WTC11 (cell line): ENCODE measurements at regions not wholly inside any gene's neighbourhood (a gene's known extent, or its start where the extent isn't known, plus 50 kb on each side); places are given as distances from the start of the nearest gene placed in this dataset.

Source experiments
- ATF1 ChIP-seq: sonication (generic); formaldehyde crosslinking; IDR thresholded peaks from 2 replicates; pipeline ENCODE4 v1.8.1; 2023; ENCODE audit warnings: mild to moderate bottlenecking, moderate library complexity, missing genetic modification reagents
- IRF2 ChIP-seq: sonication (generic); formaldehyde crosslinking; IDR thresholded peaks from 2 replicates; pipeline ENCODE4 v1.8.0; 2022; ENCODE audit warnings: low read depth, missing genetic modification reagents, borderline replicate concordance
- NFYB ChIP-seq: sonication (generic); formaldehyde crosslinking; conservative IDR thresholded peaks from 2 replicates; pipeline ENCODE4 v1.8.0; 2022; ENCODE audit warnings: low read depth, missing genetic modification reagents
- RORB ChIP-seq: fragments of 250-450 bp; sonication (Bioruptor Pico); IDR thresholded peaks from 2 replicates; pipeline ENCODE4 v1.9.0; 2021; ENCODE audit warnings: mild to moderate bottlenecking
- SOX15 ChIP-seq: fragments of 250-450 bp; sonication (Bioruptor Pico); IDR thresholded peaks from 2 replicates; pipeline ENCODE4 v1.9.0; 2021; ENCODE audit warnings: mild to moderate bottlenecking
- TF ChIP-seq, protein P1 (sequence below): fragments of 200-600 bp; IDR thresholded peaks from 2 replicates; pipeline ENCODE4 v1.8.0; 2022; ENCODE audit warnings: antibody characterized with exemption
- TF ChIP-seq, protein P2 (sequence below): sonication (generic); formaldehyde crosslinking; IDR thresholded peaks from 2 replicates; pipeline ENCODE4 v1.8.0; 2022; ENCODE audit warnings: mild to moderate bottlenecking, missing genetic modification reagents
- TF ChIP-seq, protein P3 (sequence below): sonication (generic); formaldehyde crosslinking; IDR thresholded peaks from 2 replicates; pipeline ENCODE4 v1.8.0; 2022; ENCODE audit warnings: mild to moderate bottlenecking, missing genetic modification reagents
- TF ChIP-seq, protein P4 (sequence below): fragments of 250-450 bp; sonication (Bioruptor Pico); IDR thresholded peaks from 2 replicates; pipeline ENCODE4 v2.1.2; 2022; ENCODE audit warnings: mild to moderate bottlenecking, moderate library complexity

DNA sequence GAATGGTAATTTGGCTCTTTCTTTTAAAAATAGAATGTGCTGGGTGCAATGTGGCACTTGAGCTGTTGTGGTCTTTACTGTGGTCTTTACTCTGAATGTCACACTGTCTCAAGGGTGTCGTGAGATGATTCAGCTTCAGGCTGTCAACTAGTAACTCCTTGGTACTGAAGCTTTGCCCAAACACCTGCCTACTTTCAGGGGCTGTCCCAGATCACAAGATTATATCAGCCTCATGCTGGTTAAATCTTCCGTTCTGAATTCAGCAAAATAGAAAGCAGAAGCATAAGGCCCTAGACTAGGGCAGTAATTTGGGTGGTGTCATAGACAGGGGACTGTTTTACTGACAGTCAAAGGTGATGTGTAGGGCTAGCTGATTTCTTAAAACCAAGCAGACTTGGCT lies 110.9 kb downstream of the BAMBI start:
- TF ChIP-seq, protein P1, sequence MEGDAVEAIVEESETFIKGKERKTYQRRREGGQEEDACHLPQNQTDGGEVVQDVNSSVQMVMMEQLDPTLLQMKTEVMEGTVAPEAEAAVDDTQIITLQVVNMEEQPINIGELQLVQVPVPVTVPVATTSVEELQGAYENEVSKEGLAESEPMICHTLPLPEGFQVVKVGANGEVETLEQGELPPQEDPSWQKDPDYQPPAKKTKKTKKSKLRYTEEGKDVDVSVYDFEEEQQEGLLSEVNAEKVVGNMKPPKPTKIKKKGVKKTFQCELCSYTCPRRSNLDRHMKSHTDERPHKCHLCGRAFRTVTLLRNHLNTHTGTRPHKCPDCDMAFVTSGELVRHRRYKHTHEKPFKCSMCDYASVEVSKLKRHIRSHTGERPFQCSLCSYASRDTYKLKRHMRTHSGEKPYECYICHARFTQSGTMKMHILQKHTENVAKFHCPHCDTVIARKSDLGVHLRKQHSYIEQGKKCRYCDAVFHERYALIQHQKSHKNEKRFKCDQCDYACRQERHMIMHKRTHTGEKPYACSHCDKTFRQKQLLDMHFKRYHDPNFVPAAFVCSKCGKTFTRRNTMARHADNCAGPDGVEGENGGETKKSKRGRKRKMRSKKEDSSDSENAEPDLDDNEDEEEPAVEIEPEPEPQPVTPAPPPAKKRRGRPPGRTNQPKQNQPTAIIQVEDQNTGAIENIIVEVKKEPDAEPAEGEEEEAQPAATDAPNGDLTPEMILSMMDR = no peak
- TF ChIP-seq IRF2 (CRISPR knock-in tag) (no peak), ATF1 (CRISPR knock-in tag) (no peak), RORB (CRISPR knock-in tag) (no peak), NFYB (CRISPR knock-in tag) (no peak), SOX15 (no peak)
- TF ChIP-seq, protein P2, sequence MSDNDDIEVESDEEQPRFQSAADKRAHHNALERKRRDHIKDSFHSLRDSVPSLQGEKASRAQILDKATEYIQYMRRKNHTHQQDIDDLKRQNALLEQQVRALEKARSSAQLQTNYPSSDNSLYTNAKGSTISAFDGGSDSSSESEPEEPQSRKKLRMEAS (CRISPR knock-in tag) = no peak
- TF ChIP-seq, protein P3, sequence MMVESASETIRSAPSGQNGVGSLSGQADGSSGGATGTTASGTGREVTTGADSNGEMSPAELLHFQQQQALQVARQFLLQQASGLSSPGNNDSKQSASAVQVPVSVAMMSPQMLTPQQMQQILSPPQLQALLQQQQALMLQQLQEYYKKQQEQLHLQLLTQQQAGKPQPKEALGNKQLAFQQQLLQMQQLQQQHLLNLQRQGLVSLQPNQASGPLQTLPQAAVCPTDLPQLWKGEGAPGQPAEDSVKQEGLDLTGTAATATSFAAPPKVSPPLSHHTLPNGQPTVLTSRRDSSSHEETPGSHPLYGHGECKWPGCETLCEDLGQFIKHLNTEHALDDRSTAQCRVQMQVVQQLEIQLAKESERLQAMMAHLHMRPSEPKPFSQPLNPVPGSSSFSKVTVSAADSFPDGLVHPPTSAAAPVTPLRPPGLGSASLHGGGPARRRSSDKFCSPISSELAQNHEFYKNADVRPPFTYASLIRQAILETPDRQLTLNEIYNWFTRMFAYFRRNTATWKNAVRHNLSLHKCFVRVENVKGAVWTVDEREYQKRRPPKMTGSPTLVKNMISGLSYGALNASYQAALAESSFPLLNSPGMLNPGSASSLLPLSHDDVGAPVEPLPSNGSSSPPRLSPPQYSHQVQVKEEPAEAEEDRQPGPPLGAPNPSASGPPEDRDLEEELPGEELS = no peak
- TF ChIP-seq, protein P4, sequence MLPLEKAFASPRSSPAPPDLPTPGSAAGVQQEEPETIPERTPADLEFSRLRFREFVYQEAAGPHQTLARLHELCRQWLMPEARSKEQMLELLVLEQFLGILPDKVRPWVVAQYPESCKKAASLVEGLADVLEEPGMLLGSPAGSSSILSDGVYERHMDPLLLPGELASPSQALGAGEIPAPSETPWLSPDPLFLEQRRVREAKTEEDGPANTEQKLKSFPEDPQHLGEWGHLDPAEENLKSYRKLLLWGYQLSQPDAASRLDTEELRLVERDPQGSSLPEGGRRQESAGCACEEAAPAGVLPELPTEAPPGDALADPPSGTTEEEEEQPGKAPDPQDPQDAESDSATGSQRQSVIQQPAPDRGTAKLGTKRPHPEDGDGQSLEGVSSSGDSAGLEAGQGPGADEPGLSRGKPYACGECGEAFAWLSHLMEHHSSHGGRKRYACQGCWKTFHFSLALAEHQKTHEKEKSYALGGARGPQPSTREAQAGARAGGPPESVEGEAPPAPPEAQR (CRISPR knock-in tag) = no peak
